AG20443 (cell line): ENCODE measurements at regions not wholly inside any gene's neighbourhood (a gene's known extent, or its start where the extent isn't known, plus 50 kb on each side); places are given as distances from the start of the nearest gene placed in this dataset.

Source experiments
- DNase-seq: peaks from one replicate; pipeline ENCODE4 v3.0.0; 2012; ENCODE audit warnings: low spot score, mixed read lengths

DNA sequence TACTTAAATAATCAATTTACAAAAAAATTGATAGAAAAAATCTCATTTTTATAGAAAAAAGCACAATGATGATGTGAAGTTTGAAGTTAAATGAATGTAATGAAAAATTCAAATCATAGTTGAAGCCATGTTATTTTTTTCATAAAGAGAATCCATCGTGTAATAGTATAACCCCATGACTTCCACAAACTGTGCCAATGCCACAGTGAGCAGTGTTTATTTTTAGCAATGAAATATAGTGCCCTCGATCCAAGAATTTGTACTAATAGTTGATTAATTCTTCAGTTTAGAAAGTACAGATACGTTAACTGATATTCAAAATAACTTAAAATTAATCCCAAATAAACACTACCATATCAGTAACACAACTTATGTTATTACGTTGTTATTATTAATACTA, 225.9 kb downstream of the PTPRC start:
- DNase-seq, result no peak

DNA sequence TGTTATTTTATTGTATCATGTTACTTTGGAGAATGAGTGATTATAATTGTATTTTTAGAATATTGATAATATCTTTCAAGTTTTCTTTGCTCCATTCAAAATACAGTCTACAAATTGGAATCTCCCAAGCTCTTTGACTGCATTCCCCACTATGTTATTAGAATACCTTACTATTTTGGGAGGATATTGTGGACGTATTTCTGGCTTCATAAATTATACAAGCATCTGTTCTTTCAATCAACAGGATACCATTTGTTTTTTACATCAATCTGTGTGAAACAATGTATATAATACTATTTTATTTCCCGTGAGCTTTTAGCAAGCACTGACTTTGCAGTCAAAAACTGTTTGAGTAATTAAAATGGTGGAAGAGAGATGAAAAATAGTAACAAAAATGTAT, 226.5 kb downstream of the PTPRC start:
- no peak for DNase-seq

DNA sequence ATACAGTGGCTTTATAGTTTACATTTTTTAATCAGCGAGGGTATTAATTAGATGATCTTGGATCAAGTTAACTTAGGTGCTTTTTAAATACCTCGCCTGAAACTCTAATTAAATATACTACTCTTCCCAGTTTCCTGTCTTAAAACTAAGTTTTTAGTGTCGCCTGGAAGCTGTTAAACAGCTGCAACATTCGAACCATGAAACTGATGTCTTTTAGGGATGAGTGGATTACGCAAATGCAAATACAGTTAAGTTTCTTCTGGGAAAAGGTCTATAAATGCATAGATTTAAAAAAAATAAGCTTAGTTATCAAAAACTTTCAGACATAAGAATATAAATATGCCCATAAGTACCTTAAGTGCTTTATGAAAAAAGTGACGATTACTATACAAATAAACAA, 228.3 kb downstream of the PTPRC start:
- no peak for DNase-seq

DNA sequence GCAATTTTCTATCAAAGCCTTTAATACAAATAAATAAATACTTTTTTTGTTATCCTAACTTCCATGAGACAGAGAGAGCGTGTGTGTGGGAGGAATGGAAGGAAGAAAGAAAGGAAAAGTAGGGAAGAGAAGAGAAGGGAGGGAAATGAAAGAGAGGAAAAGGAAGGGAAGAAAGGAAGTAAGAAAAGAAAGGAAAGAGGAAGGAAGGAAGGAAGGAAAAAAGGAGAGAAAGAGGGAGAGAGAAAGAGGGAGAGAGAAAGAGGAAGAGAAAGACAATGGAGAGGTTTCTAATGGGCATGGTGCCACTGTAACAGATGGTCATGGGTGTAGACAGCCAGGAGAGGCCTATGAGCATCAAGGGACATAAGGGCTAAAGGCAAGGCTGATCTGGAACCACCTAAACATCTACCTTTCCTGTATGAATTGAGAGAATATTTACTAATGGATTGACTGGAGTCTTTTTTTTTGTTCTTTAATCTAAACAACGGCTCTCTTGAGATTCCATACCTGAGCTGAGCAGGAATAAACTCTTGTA, 234.9 kb downstream of the PTPRC start:
- no peak for DNase-seq

DNA sequence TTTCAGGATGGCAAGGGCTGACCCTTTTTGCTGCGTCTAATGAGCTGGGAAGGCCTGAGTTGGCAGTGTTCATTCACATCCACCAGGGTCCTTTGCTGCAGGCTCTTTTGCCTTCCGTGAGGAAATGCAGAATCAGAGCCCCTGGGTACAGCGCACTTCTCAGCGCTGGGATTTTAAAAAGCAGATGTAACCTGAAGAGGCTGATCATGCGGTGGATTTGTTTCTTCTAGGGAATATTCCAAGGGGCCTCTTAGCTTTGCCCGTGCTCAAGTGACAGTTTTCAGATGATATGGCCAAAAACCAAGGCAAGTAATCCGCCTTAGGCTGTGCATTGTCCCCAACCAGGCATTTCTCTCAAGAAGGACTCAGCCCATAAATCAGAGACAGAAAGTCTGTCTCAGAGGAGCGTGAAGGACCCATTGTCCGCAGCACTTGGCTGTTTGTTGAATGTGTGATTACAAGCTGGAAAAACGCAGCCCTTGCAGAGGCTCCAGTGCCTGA, 237.6 kb downstream of the PTPRC start:
- no peak for DNase-seq

DNA sequence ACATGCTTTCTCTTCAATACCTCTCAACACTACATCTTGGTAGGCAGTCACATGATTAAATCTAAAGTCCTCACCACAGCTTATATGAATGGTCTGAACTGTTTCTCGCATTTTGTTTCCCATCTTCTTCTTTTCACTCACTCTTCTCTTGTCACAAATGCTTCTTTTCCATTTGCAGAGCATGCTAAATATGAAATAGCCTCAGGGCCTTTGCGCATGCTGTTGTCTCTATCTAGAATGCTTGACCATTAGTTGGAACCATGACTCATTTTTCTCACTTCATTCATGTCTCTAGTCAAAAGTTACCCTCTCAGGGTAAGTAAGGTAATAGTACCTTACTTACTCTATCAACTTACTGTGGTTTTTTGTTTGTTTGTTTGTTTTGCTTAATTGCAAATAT, 239.7 kb downstream of the PTPRC start:
- DNase-seq, result no peak

DNA sequence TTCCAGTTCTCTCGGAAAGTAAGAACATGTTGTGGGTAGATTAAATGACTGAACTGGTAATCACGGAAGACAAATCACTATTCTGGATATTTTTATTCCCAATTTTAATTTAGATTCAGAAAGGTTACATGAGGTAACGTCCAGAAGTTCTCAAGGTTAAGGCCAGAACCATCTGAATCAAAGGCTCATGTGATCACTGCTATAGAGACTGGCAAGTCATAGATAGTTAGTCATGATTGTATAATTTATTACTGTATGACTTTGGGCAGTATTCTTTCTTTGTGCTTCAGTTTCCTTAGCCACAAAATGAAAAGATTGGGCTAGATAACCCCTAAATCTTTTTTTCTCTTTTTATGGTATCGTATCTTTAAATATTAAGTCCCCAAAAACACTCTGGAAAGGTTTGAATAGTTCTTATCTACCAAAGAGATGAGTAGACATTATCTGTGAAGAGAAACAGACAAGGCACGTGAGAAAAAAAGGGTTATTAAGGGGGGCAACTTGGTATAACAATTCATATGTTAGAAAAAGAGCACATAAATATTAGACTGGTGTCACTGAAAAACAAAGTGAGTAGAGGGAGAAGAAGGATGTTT, 241.0 kb downstream of the PTPRC start:
- no peak for DNase-seq

DNA sequence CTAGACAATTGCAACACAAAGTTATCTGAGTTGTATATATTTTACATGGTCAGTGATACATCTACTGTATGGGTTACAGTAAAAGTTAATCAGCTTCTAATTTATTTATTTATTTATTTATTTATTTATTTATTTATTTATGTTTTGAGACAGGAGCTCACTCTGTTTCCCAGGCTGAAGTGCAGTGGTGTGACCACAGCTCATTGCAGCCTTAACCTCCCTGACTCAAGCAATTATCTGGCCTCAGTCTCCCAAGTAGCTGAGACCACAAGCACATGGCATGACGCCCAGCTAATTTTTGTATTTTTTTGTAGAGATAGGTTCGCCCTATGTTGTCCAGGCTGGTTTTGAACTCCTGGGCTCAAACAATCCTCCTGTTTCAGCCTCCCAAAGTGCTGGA, 241.6 kb downstream of the PTPRC start:
- DNase-seq, result no peak

DNA sequence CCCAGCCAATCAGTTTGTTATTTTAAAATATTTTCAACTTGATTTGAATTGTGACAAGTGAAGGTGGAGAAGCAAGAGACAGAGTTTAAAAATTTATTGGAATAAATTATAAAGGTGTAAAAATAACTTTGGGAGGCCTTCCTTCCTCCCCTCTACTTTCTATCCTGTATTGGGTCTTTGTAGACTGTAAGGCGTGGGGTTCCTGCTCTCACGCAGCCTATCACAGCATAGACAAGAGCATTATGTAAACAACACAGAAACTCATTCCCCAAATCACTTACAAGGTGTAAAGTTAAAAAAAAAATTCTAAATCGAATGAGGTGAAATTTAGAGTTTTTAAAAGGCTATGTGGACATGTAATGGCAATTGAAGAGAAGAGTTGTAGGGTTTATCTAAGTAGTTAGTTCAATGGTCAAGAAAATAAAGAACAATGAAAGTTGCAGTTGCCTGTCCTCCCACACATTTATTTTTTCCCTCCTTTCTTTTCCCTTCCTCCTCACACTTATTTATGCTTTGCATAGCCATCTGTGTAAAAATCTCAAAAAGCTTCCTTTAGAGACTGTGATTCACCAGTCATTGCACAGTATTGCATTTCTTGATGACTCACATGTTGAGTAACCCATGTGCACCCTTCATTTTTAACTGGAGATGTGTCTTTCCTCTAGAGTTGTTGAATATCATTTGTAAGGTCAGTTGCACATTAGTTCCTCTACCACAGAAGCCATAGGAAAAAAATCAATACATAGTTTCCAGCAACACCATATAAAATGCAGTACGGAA, 242.2 kb downstream of the PTPRC start:
- DNase-seq, result peak; percentile 67

DNA sequence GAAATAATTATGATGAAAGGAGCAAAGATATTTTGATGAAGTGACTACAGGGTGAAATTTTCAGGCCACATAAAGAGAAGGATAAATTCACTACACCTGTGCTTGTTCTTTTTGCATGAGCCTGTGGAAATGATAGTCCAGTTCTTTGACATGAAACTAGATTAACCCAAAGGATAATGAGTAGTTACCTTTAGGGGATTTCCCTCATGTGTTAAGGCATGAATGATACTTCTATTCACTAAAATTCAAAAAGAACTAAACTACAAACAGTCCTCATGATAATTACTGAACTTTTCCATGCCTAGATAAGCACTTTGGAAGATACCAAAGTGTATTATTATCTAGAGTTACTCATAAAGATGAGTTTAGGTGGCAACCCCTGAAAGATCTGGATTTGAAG, 244.3 kb downstream of the PTPRC start:
- DNase-seq, result no peak

DNA sequence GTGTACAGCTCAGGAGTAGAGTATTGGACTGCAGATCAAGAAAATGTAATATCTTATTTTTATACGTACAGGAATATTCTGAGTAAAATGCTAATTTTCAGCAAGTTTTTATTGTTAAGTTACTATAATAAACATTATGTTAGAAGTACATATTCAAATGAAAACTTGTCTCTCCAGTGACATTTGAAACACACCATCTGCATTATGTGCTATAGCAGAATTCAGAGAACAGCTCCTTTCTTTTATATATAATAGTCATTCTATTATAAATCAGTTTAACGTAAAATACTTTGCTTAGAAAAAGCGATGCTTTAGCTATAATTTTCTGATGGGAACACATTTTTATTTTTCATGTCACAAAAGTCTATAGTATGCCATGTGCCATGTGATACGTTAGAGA, 249.0 kb downstream of the PTPRC start:
- DNase-seq, result no peak

DNA sequence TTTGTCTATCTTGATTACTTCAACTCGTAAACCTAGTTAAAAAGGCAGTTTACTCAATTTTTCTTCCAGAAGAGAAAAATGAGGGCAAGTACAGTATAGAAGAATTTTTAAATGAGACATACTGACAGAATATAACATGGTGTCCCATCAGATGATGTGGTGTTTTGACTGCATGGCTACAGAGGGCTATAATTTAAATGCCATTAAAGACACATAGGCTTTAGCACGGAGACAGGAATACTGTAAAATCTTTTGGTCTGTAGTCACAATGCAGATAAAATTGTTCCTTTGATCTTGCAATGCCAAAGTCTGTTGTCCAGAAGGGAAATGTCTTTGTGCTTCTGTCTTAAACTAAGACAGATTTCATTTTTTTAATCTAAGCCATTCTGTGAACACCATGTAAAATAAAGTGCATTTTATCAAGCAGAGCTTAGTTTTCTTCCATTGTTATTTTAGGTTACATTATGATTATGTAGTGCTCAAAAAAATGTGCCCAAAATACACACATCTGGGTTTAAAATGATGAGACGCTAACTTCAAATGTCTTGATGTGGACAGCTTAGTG, 249.6 kb downstream of the PTPRC start:
- no peak for DNase-seq

DNA sequence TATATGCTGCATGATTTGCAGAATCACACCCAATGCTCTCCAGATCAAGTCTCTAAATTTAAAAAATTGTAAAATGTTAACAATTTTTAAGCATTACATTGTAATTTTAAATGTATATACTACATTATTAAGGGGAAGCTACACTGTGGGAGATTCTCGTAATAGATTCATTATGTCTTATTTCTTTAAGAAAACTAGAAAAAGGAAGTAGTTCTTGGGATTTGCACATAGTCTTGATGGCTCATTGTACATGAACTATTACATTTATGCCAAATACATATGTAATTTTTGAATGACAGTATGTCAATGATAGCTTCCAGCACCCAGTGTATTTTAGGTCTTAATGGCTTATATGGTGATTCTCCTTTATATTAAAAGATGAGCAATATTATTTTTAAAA, 250.3 kb downstream of the PTPRC start:
- DNase-seq, result no peak

DNA sequence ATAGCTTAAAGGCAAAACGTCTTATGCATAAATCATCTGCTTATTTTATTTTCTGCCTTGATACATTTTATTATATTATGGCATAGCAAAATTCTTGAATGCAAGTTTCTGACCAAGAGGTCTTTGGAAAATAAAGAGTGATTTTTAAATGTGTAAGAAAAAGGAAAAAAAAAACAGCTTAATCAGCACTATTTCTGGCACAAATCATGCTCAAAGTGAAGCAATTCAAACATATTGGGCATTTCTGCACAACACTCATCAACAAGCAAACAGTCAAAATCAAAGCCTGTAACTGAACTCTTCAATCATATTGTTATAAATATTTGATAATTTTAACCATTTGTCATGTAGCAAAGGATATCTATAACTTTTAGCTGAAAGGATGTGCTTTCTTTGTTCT, 250.9 kb downstream of the PTPRC start:
- no peak for DNase-seq

DNA sequence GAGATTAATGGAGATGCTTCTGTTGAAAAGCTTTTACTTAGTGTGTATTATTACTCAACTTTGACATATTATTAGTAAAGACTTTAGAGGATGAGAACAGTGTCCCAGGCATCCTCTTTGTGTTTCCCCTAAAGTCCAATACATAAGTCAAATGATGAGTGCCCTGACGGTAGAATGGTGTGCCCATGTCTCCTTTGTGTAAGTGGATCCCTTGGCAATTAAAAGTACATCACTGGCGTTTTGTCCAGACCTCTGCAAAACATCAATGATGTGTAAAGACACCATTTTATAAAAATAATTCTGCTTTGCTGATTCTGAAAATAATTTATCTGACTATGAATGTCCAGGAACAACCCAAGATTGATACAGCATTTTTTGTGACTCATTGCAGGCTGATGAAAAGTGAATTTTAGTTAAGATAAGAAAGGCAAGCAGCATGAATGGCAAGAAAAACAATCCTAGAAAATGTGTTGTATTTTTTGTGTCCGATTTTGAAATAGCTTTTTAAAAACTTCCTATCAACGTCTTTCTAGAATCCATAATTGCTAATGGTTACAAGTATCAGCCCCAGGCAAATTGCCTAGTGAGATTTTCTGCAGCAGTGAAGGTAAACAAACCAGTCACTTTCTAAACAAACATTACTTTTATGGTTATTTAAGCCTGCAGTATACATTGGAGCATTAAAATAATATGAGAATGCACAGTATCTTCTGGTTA, 251.5 kb downstream of the PTPRC start:
- no peak for DNase-seq

DNA sequence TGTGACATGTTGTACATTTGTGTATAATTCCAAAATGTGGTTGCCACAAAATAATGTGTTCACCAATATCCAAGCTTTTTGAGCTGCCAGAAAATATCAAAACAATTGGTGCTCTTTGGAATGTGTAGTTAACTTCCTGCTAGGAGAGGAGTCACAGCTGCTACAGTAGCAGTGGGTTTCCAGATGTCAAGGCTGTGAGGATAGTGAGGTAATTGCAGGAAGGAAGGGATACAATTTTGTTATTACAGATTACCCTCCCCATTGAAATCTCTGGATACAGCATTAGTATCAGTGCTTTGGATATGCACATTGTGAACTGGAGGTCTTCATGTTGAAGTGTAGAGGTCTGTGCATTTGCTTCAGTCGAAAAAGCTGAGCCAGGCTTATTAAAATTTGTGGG, 253.2 kb downstream of the PTPRC start:
- DNase-seq, result peak; percentile 20

DNA sequence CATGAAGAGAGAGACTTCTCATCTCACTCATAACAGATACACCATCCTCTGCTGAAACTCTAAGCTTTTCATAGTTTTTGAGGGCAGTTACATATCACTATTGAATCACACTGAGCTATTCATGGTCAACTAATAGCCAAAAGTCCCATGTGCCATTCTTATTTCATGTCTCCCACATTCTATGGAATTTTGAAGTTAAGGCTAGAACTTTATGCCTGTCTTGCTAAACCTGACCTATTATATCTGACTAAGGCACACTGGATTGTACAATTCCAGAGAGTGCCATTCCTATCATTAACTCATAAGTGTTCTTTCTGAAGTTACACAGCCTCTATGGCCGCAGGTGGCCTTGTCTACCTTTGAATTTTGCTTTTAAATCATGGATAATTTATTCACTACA, 254.3 kb downstream of the PTPRC start:
- DNase-seq, result no peak

DNA sequence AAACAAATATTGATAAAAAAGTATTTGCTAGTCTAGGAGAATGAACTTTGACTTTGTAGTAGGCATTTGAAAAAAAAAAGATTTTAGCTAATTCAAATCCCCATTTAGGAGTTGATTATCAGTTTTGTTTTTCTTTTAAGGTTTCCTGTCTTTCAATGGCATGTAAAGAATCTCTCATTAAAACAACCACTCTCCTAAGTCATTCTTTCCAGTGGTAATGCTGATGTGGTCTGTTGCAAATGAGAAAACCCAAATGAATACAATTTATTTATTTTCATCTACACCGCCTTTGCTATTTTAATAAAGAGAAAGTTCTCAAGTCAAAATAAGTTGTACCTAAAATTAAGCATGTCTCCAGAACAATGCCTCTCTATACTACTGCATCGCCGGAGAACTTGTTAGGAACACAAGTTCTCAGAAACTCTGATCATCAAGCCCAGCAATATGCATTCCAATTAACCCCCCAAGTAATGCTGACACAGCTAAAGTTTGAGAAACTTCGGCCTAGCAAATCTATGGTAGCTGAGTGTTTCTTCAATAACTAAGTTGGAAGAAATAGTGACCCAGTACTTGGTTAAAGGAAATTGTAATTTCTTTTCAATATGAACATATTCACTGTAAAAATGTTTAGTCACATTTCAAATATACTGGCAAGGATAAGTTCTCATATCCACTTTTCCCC, 255.1 kb downstream of the PTPRC start:
- DNase-seq, result no peak

DNA sequence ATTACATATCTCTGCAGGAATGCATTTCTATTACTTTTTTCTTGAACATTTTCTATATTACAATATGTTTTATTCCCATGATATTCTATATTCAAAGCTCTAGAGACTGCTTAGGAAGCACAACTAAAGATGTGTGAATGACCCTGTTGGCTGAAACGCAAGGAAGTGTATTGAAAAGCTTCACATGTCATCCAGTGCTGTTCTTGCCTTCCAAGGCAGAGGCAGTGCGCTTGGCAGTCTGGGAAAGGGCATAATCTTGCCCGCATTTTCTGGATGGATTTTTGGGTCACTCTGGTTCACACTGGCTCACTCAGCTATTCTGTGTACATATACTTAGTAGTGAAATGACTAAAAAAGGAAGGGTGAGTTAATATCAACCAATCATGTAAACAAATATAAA, 262.4 kb downstream of the PTPRC start:
- no peak for DNase-seq

DNA sequence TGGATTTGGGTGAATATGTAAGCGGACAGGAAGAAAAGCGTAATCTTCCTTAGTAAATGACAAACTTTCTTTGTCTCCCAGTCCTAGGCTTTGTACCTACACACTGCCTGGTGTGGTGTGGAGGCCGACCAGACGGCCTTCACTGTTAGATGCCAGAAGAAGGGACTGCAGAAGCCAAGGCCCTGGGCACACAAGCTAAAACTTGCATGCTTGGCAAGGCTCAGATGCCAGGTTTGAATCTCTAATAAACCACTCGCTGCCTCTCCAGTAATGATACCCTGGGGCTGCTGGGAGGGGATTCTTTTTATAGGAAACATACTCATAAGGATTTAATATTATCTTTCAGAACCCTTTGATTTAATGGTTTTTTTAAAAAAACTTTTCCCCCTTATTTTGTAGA, 263.8 kb downstream of the PTPRC start:
- DNase-seq, result no peak

DNA sequence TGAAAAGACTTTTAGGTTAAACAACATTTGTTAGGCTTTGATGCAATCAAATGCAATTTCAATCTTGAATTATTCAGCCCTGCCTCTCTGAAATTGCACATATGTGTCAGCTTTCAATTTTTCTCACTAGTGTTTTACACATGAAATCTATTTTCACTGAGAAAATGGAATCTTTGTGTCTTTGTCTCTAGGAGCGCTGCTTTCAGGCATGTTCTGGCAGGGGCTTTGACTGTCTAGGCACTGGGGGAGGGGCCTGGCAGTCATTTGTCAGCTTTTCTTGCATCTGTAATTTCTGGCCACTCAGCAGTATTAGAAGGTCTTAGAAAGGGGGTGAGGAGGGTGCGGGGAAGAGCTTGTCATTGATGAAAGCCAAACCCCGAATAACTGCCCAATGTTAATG, 264.4 kb downstream of the PTPRC start:
- peak; percentile 7 for DNase-seq

DNA sequence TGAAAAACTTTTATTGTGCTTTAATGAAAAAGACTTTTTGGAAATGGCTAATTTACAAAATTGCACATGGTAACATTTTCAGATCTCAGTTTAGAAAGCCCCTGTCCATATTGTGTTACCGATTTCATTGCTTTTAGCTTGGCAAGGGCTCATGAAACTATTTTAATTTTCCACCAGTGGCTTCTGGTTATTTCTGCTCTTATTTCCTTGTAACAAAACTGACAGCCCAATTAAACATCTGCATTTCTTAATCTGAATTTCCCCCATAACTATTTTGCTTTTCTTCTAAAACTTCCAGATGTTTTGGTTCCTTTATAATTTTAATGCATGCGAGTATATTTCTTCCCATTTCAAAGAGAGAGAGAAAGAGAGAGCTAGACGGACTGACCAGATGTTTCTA, 264.8 kb downstream of the PTPRC start:
- DNase-seq, result no peak
